ENCODE measurements at regions not wholly inside any gene's neighbourhood (a gene's known extent, or its start where the extent isn't known, plus 50 kb on each side); places are given as distances from the start of the nearest gene placed in this dataset.

DNA sequence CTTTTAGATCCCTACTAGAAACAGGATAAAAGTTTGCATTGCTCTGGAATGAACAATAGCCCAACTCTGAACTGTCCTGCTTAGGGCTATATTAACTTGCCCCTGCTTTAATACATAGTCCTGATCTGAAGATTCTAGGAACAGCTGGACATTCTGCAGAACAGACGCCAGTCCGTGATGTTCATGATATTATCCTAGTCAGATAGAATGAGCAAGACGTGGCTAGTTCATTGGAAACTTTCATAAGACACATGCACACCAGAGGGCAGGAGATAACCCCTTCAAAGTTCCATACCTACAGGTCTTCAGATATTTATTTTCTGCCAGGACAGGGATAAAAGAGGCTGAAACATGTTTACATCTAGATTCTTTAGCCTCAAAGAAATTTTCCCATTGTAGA lies 75.5 kb upstream of the CLNK start:
- TF ChIP-seq, protein P1, sequence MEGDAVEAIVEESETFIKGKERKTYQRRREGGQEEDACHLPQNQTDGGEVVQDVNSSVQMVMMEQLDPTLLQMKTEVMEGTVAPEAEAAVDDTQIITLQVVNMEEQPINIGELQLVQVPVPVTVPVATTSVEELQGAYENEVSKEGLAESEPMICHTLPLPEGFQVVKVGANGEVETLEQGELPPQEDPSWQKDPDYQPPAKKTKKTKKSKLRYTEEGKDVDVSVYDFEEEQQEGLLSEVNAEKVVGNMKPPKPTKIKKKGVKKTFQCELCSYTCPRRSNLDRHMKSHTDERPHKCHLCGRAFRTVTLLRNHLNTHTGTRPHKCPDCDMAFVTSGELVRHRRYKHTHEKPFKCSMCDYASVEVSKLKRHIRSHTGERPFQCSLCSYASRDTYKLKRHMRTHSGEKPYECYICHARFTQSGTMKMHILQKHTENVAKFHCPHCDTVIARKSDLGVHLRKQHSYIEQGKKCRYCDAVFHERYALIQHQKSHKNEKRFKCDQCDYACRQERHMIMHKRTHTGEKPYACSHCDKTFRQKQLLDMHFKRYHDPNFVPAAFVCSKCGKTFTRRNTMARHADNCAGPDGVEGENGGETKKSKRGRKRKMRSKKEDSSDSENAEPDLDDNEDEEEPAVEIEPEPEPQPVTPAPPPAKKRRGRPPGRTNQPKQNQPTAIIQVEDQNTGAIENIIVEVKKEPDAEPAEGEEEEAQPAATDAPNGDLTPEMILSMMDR (IDR thresholded peaks at IDR 0.05), result no peak
- no peak for TF ChIP-seq POLR2A (IDR thresholded peaks at IDR 0.05)
